SK-N-MC (cell line): ENCODE measurements at regions not wholly inside any gene's neighbourhood (a gene's known extent, or its start where the extent isn't known, plus 50 kb on each side); places are given as distances from the start of the nearest gene placed in this dataset.

ENCODE experiments used
- EZH2 ChIP-seq: fragments of 200-600 bp; sonication (generic); IDR thresholded peaks from one replicate; pipeline ENCODE4 v1.6.1; 2017; ENCODE audit warnings: antibody characterized with exemption
- POLR2AphosphoS5 ChIP-seq: IDR thresholded peaks from 2 replicates; pipeline ENCODE4 v1.6.1; 2012; ENCODE audit warnings: mild to moderate bottlenecking, low read depth, low read length, borderline replicate concordance

DNA sequence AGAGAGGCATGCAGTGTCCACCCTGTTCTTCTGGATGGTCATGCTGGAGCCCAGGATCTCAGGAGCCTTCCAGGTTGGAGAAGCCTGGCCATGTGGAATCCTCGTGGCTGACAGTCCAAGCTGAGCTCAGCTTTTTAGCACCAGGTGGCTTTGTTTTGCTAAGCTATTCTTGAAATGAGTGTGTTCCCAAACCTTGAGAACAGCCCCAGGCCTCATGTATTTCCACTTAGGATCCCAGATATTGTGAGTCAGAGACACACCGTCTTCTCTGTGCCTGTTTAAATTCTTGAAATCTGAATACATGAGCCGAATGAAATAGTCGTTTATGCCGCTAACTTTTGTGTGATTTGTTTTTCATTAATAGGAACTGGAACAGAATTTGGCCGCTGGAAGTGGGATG lies 61.2 kb downstream of the IRX2 start:
- TF ChIP-seq EZH2 (no peak), POLR2AphosphoS5 (no peak)
